IMR-90 (cell line): ENCODE measurements at regions not wholly inside any gene's neighbourhood (a gene's known extent, or its start where the extent isn't known, plus 50 kb on each side); places are given as distances from the start of the nearest gene placed in this dataset.

Source experiments
- ATAC-seq: fragments of 200-7000 bp; cut with Tn5 transposase; 2 replicates; pipeline ENCODE4 v1.9.1; 2020; ENCODE audit warnings: low read depth, mild to moderate bottlenecking, moderate library complexity
- BruUV-seq: library from RNA; stranded (reverse); fragments of 400-500 nt; replicated peaks from 2 replicates; lab custom pipeline; 2021; lab: Mats Ljungman, UMichigan
- CTCF ChIA-PET: fragments of 300-600 bp; formaldehyde crosslinking; extraction: SDS; loops from one replicate; lab custom pipeline; 2021; ENCODE audit warnings: antibody characterized with exemption; lab: Yijun Ruan, JAX
- POLR2A ChIA-PET: fragments of 300-600 bp; sonication (Branson Sonifier 250); formaldehyde crosslinking; loops from one replicate; lab custom pipeline; 2022; ENCODE audit warnings: antibody characterized with exemption; ENCODE audit not compliant: unreplicated experiment; lab: Charles Lee
- DNase-seq: peaks from one replicate; pipeline ENCODE4 v3.0.0; 2013
- H2AFZ ChIP-seq: replicated peaks from 2 replicates; pipeline ENCODE3; 2013; ENCODE audit warnings: low read length, mild to moderate bottlenecking; ENCODE audit not compliant: poor library complexity
- H2AK5ac ChIP-seq: 2 replicates; pipeline ENCODE4 v1.6.1; 2013; ENCODE audit warnings: low read depth, low read length, inconsistent platforms
- H2AK9ac ChIP-seq: replicated peaks from 2 replicates; pipeline ENCODE3; 2013; ENCODE audit warnings: mild to moderate bottlenecking, low read depth, low read length, moderate library complexity; ENCODE audit not compliant: poor library complexity
- H2BK120ac ChIP-seq: 2 replicates; pipeline ENCODE4 v1.6.1; 2013; ENCODE audit warnings: low read depth, low read length, inconsistent platforms
- H2BK15ac ChIP-seq: 3 replicates; pipeline ENCODE4 v1.6.1; 2013; ENCODE audit warnings: low read depth, low read length, inconsistent platforms
- H2BK20ac ChIP-seq: 2 replicates; pipeline ENCODE4 v1.6.1; 2013; ENCODE audit warnings: low read depth, mild to moderate bottlenecking, inconsistent platforms, low read length, moderate library complexity
- H2BK5ac ChIP-seq: 2 replicates; pipeline ENCODE4 v1.6.1; 2013; ENCODE audit warnings: mild to moderate bottlenecking, low read depth, low read length, inconsistent platforms; ENCODE audit not compliant: poor library complexity, severe bottlenecking
- H3K14ac ChIP-seq: replicated peaks from 2 replicates; pipeline ENCODE4 v1.6.1; 2013; ENCODE audit warnings: low read depth, low read length, inconsistent platforms
- H3K18ac ChIP-seq: 2 replicates; pipeline ENCODE4 v1.6.1; 2013; ENCODE audit warnings: low read depth, low read length, control low read depth
- H3K23ac ChIP-seq: 2 replicates; pipeline ENCODE4 v1.6.1; 2013; ENCODE audit warnings: low read depth, low read length, inconsistent platforms
- H3K27ac ChIP-seq: 2 replicates; pipeline ENCODE4 v1.5.1; 2013; ENCODE audit warnings: mild to moderate bottlenecking, control low read depth, low read length; ENCODE audit not compliant: insufficient read depth
- H3K27me3 ChIP-seq: 2 replicates; pipeline ENCODE4 v1.6.1; 2013; ENCODE audit warnings: low read length; ENCODE audit not compliant: control insufficient read depth, insufficient read depth
- H3K36me3 ChIP-seq: 2 replicates; pipeline ENCODE4 v1.6.1; 2013; ENCODE audit warnings: low read length, mixed read lengths; ENCODE audit not compliant: control insufficient read depth, insufficient read depth
- H3K4ac ChIP-seq: 2 replicates; pipeline ENCODE4 v1.6.1; 2013; ENCODE audit warnings: low read depth, low read length, inconsistent platforms
- H3K4me1 ChIP-seq: 2 replicates; pipeline ENCODE4 v1.6.1; 2013; ENCODE audit warnings: low read length, mixed read lengths; ENCODE audit not compliant: control insufficient read depth, insufficient read depth
- H3K4me2 ChIP-seq: 2 replicates; pipeline ENCODE4 v1.6.1; 2013; ENCODE audit warnings: low read depth, mild to moderate bottlenecking, control low read depth, low read length, moderate library complexity
- H3K4me3 ChIP-seq: 2 replicates; pipeline ENCODE4 v1.5.1; 2013; ENCODE audit warnings: low read depth, mild to moderate bottlenecking, control low read depth, low read length, moderate library complexity; ENCODE audit not compliant: insufficient read depth
- H3K56ac ChIP-seq: 2 replicates; pipeline ENCODE4 v1.6.1; 2013; ENCODE audit warnings: low read length, inconsistent platforms; ENCODE audit not compliant: insufficient read depth; ENCODE audit errors: extremely low read depth
- H3K79me1 ChIP-seq, 2 experiments: 2 replicates each; pipeline ENCODE4 v1.6.1; 2013; ENCODE audit warnings: low read length in 2 of 2, inconsistent platforms in 1 of 2, low read depth in 1 of 2
- H3K9ac ChIP-seq: 2 replicates; pipeline ENCODE4 v1.6.1; 2013; ENCODE audit warnings: low read depth, low read length, control low read depth
- H3K9me1 ChIP-seq: 2 replicates; pipeline ENCODE4 v1.6.1; 2013; ENCODE audit warnings: low read length, inconsistent platforms; ENCODE audit not compliant: insufficient read depth
- H3K9me3 ChIP-seq: 2 replicates; pipeline ENCODE4 v1.6.1; 2013; ENCODE audit warnings: low read length; ENCODE audit not compliant: control insufficient read depth, insufficient read depth
- H4K20me1 ChIP-seq: 2 replicates; pipeline ENCODE4 v1.6.1; 2013; ENCODE audit warnings: low read length, inconsistent platforms; ENCODE audit not compliant: insufficient read depth
- H4K5ac ChIP-seq: 2 replicates; pipeline ENCODE4 v1.6.1; 2013; ENCODE audit warnings: mild to moderate bottlenecking, low read depth, low read length, control low read depth
- H4K8ac ChIP-seq, 2 experiments: 2 replicates each; pipeline ENCODE4 v1.6.1; 2013; ENCODE audit warnings: low read depth in 2 of 2, low read length in 2 of 2, control low read depth in 1 of 2, inconsistent platforms in 1 of 2
- H4K91ac ChIP-seq: 2 replicates; pipeline ENCODE4 v1.6.1; 2013; ENCODE audit warnings: low read depth, low read length, inconsistent platforms; ENCODE audit not compliant: insufficient read depth
- BHLHE40 ChIP-seq: fragments of 150-350 bp; IDR thresholded peaks from 2 replicates; pipeline ENCODE4 v1.6.1; 2016; ENCODE audit warnings: mild to moderate bottlenecking, low read depth, low read length
- FOS ChIP-seq: fragments of 150-350 bp; IDR thresholded peaks from 2 replicates; pipeline ENCODE4 v1.6.1; 2016; ENCODE audit warnings: low read depth, low read length
- MXI1 ChIP-seq: IDR thresholded peaks from 2 replicates; pipeline ENCODE4 v1.6.1; 2012; ENCODE audit warnings: low read depth, mild to moderate bottlenecking, low read length, moderate library complexity, borderline replicate concordance
- RAD21 ChIP-seq: IDR thresholded peaks from 2 replicates; pipeline ENCODE4 v1.6.1; 2012; ENCODE audit warnings: low read length, improper control_type of control experiment
- SMC3 ChIP-seq: fragments of 150-350 bp; IDR thresholded peaks from 2 replicates; pipeline ENCODE4 v1.6.1; 2016; ENCODE audit warnings: low read depth, mild to moderate bottlenecking, antibody characterized with exemption, low read length, moderate library complexity
- WGBS, 2 experiments: methylation state at CpG; one replicate each; pipeline versions ENCODE4 v1.1.5 to v1.1.7; 2013; ENCODE audit warnings: missing lambda C conversion rate in 2 of 2; ENCODE audit not compliant: insufficient read length in 1 of 2; ENCODE audit errors: extremely low coverage in 2 of 2; 5-methylcytosine and 5-hydroxymethylcytosine counted together
- dilution Hi-C: fragments of 300-500 bp; cut with HindIII; formaldehyde crosslinking; loops from one replicate; pipeline ENCODE4 v1.14.3; 2018; ENCODE audit warnings: low sequenced_read_pairs; ENCODE audit not compliant: unreplicated experiment
- in situ Hi-C: fragments of 300-500 bp; cut with MboI; formaldehyde crosslinking; loops from 3 replicates; pipeline ENCODE4 v1.14.3; 2019; ENCODE audit warnings: low sequenced_read_pairs, inconsistent platforms, mixed read lengths
- intact Hi-C: fragments of 100-400 bp; cut with micrococcal nuclease; formaldehyde crosslinking; loops from 2 replicates; pipeline ENCODE4 v1.10.0; 2022
- TF ChIP-seq, protein P1 (sequence below): conservative IDR thresholded peaks from 2 replicates; pipeline ENCODE4 v1.5.1; 2012; ENCODE audit warnings: mild to moderate bottlenecking, low read depth, low read length, improper control_type of control experiment

- Histone ChIP-seq H3K4me3 (no peak overlapping the region), H3K56ac (no peak overlapping the region), H3K23ac (no peak overlapping the region), H2BK120ac (no peak overlapping the region), H3K4ac (no peak overlapping the region), H3K4me1 (no peaks in the 10 kb centered on the region), H3K9me1 (no peaks in the 10 kb centered on the region), H2BK15ac (no peak overlapping the region), H4K20me1 (no peaks in the 10 kb centered on the region), H3K4me2 (no peak overlapping the region), H3K9me3 (peaks cover 11% of the 10 kb centered on the region), H2AK9ac (no peak overlapping the region), H2AK5ac (no peak overlapping the region), H4K5ac (no peak overlapping the region), H2AFZ (no peak overlapping the region), H3K14ac (no peak overlapping the region), H3K18ac (no peak overlapping the region), H3K79me1 (no peaks in the 10 kb centered on the region), H4K91ac (no peak overlapping the region), H2BK20ac (no peak overlapping the region), H3K27me3 (no peaks in the 10 kb centered on the region), H3K36me3 (no peaks in the 10 kb centered on the region), H4K8ac (no peak overlapping the region), H3K27ac (no peak overlapping the region), H3K9ac (no peak overlapping the region), H2BK5ac (no peak overlapping the region)
- ChIA-PET CTCF (no interaction called here), POLR2A (no interaction called here)
- TF ChIP-seq BHLHE40 = no peak
- TF ChIP-seq, protein P1, sequence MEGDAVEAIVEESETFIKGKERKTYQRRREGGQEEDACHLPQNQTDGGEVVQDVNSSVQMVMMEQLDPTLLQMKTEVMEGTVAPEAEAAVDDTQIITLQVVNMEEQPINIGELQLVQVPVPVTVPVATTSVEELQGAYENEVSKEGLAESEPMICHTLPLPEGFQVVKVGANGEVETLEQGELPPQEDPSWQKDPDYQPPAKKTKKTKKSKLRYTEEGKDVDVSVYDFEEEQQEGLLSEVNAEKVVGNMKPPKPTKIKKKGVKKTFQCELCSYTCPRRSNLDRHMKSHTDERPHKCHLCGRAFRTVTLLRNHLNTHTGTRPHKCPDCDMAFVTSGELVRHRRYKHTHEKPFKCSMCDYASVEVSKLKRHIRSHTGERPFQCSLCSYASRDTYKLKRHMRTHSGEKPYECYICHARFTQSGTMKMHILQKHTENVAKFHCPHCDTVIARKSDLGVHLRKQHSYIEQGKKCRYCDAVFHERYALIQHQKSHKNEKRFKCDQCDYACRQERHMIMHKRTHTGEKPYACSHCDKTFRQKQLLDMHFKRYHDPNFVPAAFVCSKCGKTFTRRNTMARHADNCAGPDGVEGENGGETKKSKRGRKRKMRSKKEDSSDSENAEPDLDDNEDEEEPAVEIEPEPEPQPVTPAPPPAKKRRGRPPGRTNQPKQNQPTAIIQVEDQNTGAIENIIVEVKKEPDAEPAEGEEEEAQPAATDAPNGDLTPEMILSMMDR = no peak
- no peak for TF ChIP-seq MXI1
- TF ChIP-seq FOS = no peak
- no peak for TF ChIP-seq SMC3
- TF ChIP-seq RAD21 = no peak
- no peak for DNase-seq
- intact Hi-C loops = no loop called here
- dilution Hi-C loops = no loop called here
- 91% methylated on average over 11 of the region's 55 CpGs; no CpG with 5 or more reads in 1 of the 2 experiments for WGBS, 2 experiments
- in situ Hi-C loops = no loop called here
- ATAC-seq = no peak
- BruUV-seq = no TSS peak
Observed at GRCh38 chr4:31995943-31996901, 1276.1 kb downstream of the PCDH7 start.
